GM12878 (cell line): ENCODE measurements at regions not wholly inside any gene's neighbourhood (a gene's known extent, or its start where the extent isn't known, plus 50 kb on each side); places are given as distances from the start of the nearest gene placed in this dataset.

Source experiments
- ATAC-seq: fragments of 200-7000 bp; cut with Tn5 transposase; 3 replicates; pipeline ENCODE4 v1.9.1; 2020; ENCODE audit warnings: mild to moderate bottlenecking, moderate library complexity
- BruUV-seq: library from RNA; stranded (reverse); fragments of 400-500 nt; replicated peaks from 2 replicates; lab custom pipeline; 2021; lab: Mats Ljungman, UMichigan
- CTCF ChIA-PET: fragments of 300-600 bp; sonication (Branson Sonifier 250); formaldehyde crosslinking; extraction: SDS; loops from one replicate; lab custom pipeline; 2021; ENCODE audit warnings: inconsistent platforms; lab: Yijun Ruan, JAX
- POLR2A ChIA-PET: fragments of 350-600 bp; formaldehyde crosslinking; extraction: SDS; loops from one replicate; lab custom pipeline; 2021; ENCODE audit warnings: inconsistent platforms; lab: Charles Lee
- RAD21 ChIA-PET: fragments of 300-600 bp; sonication (Branson Sonifier 250); formaldehyde crosslinking; loops from one replicate; lab custom pipeline; 2023; ENCODE audit warnings: antibody characterized with exemption; ENCODE audit not compliant: unreplicated experiment; lab: Charles Lee
- SMC1A ChIA-PET: fragments of 300-600 bp; sonication (Branson Sonifier 250); formaldehyde crosslinking; loops from one replicate; lab custom pipeline; 2023; ENCODE audit not compliant: unreplicated experiment, uncharacterized antibody; lab: Charles Lee
- DNase-seq: peaks from one replicate; pipeline ENCODE4 v3.0.0-alpha.2; 2011; ENCODE audit warnings: low read depth, low spot score
- FAIRE-seq: peaks from 3 replicates; lab custom pipeline; 2011; peaks lifted over from hg19 to GRCh38; lab: Jason Lieb, UNC
- H2AFZ ChIP-seq: 2 replicates; pipeline ENCODE4 v1.6.0; 2011; ENCODE audit warnings: low read depth, low read length, control low read depth; ENCODE audit not compliant: control insufficient read depth
- H3K27ac ChIP-seq: 2 replicates; pipeline ENCODE4 v1.5.1; 2011; ENCODE audit warnings: control low read depth; ENCODE audit not compliant: control insufficient read depth, insufficient read depth
- H3K27me3 ChIP-seq, 2 experiments: replicated peaks in 1 of 2; 2 replicates each; pipeline versions ENCODE4 v1.6.0 to v1.6.1; 2011; ENCODE audit warnings: low read length in 1 of 2; ENCODE audit not compliant: control insufficient read depth in 2 of 2, insufficient read depth in 2 of 2
- H3K36me3 ChIP-seq, 2 experiments: 2 replicates each; pipeline ENCODE4 v1.5.1; 2011; ENCODE audit warnings: low read length in 1 of 2; ENCODE audit not compliant: control insufficient read depth in 2 of 2, insufficient read depth in 2 of 2
- H3K4me1 ChIP-seq: 2 replicates; pipeline ENCODE4 v1.6.1; 2011; ENCODE audit warnings: mild to moderate bottlenecking, low read length, moderate library complexity, mixed read lengths; ENCODE audit not compliant: control insufficient read depth, insufficient read depth
- H3K4me2 ChIP-seq: 2 replicates; pipeline ENCODE4 v1.6.0; 2011; ENCODE audit warnings: control low read depth; ENCODE audit not compliant: control insufficient read depth, insufficient read depth
- H3K4me3 ChIP-seq: fragments of 200-600 bp; sonication (generic); 2 replicates; pipeline ENCODE4 v1.5.1; 2016
- H3K79me2 ChIP-seq: 2 replicates; pipeline ENCODE4 v1.6.0; 2011; ENCODE audit warnings: low read length; ENCODE audit not compliant: control insufficient read depth, insufficient read depth
- H3K9ac ChIP-seq: 2 replicates; pipeline ENCODE4 v1.8.0; 2011; ENCODE audit warnings: low read length, control low read depth, mixed read lengths; ENCODE audit not compliant: control insufficient read depth, insufficient read depth
- H3K9me3 ChIP-seq: replicated peaks from 3 replicates; pipeline ENCODE4 v1.5.1; 2011; ENCODE audit warnings: mild to moderate bottlenecking, low read length; ENCODE audit not compliant: control insufficient read depth, insufficient read depth
- H4K20me1 ChIP-seq: 2 replicates; pipeline ENCODE4 v1.6.0; 2011; ENCODE audit not compliant: control insufficient read depth, insufficient read depth
- CEBPB ChIP-seq, 2 experiments: fragments of 150-350 bp in 1 of 2; IDR thresholded peaks; 2 replicates each; pipeline ENCODE4 v1.6.1; 2012 to 2014; ENCODE audit warnings: low read depth in 2 of 2, low read length in 2 of 2, borderline replicate concordance in 1 of 2, inconsistent platforms in 1 of 2
- CEBPZ ChIP-seq: fragments of 150-350 bp; IDR thresholded peaks from 2 replicates; pipeline ENCODE4 v1.6.1; 2016; ENCODE audit warnings: low read depth, low read length
- CHD1 ChIP-seq: IDR thresholded peaks from 2 replicates; pipeline ENCODE4 v1.6.1; 2012; ENCODE audit warnings: low read depth, low read length, improper control_type of control experiment
- IRF4 ChIP-seq: IDR thresholded peaks from 2 replicates; pipeline ENCODE4 v1.6.1; 2011; ENCODE audit warnings: low read depth, low read length
- NR2C2 ChIP-seq: IDR thresholded peaks from 2 replicates; pipeline ENCODE4 v1.6.1; 2011; ENCODE audit warnings: borderline replicate concordance, low read depth; ENCODE audit not compliant: control insufficient read depth, insufficient read length
- POU2F2 ChIP-seq: IDR thresholded peaks from 3 replicates; pipeline ENCODE4 v1.6.1; 2011; ENCODE audit warnings: low read depth, mild to moderate bottlenecking, low read length, borderline replicate concordance
- PRDM15 ChIP-seq: fragments of 450-650 bp; formaldehyde crosslinking; IDR thresholded peaks from 2 replicates; pipeline ENCODE4 v1.4.0; 2020; ENCODE audit warnings: mild to moderate bottlenecking, moderate library complexity
- REST ChIP-seq: IDR thresholded peaks from 2 replicates; pipeline ENCODE4 v1.6.1; 2012; ENCODE audit warnings: mild to moderate bottlenecking, low read depth, low read length
- STAT3 ChIP-seq: IDR thresholded peaks from 2 replicates; pipeline ENCODE4 v1.6.1; 2011; ENCODE audit warnings: low read depth, low read length, improper control_type of control experiment
- SUZ12 ChIP-seq: fragments of 200-600 bp; sonication (generic); IDR thresholded peaks from one replicate; pipeline ENCODE4 v1.6.1; 2018; ENCODE audit warnings: antibody characterized with exemption, mild to moderate bottlenecking; ENCODE audit not compliant: unreplicated experiment
- TCF3 ChIP-seq: IDR thresholded peaks from 2 replicates; pipeline ENCODE4 v1.6.1; 2012; ENCODE audit warnings: low read depth, mild to moderate bottlenecking, low read length, borderline replicate concordance; ENCODE audit not compliant: insufficient read depth
- USF1 ChIP-seq: IDR thresholded peaks from 2 replicates; pipeline ENCODE4 v1.6.1; 2011; ENCODE audit warnings: borderline replicate concordance, low read depth, mild to moderate bottlenecking, moderate library complexity, mixed read lengths, low read length; ENCODE audit not compliant: insufficient read depth; ENCODE audit errors: extremely low read length
- ZSCAN29 ChIP-seq: fragments of 450-650 bp; IDR thresholded peaks from 2 replicates; pipeline ENCODE4 v1.6.1; 2017; ENCODE audit warnings: mild to moderate bottlenecking, moderate library complexity
- WGBS: methylation state at CpG from one replicate; pipeline ENCODE4 v1.1.6; 2016; ENCODE audit warnings: low lambda C conversion rate; ENCODE audit not compliant: insufficient replicate concordance, insufficient coverage; ENCODE audit errors: missing lambda C conversion rate; 5-methylcytosine and 5-hydroxymethylcytosine counted together
- in situ Hi-C: fragments of 300-500 bp; cut with MboI; formaldehyde crosslinking; loops from 9 replicates; pipeline ENCODE4 v1.14.3; 2018; ENCODE audit warnings: mixed read lengths
- intact Hi-C: fragments of 100-400 bp; cut with micrococcal nuclease; formaldehyde crosslinking; loops from one replicate; pipeline ENCODE4 v1.14.2; 2022; ENCODE audit not compliant: unreplicated experiment

GRCh38 chr10:130958003-130958402 is 353.5 kb downstream of the TCERG1L start:
- 8% methylated on average over 6 of the region's 6 CpGs for WGBS
- no TSS peak for BruUV-seq
- DNase-seq, result no peak
- no peak overlapping the region for H3K9ac ChIP-seq
- H3K27me3 ChIP-seq, result no peaks in the 10 kb centered on the region
- H3K4me2 ChIP-seq, result no peak overlapping the region
- no peaks in the 10 kb centered on the region for H3K9me3 ChIP-seq
- H3K4me3 ChIP-seq, result no peak overlapping the region
- ChIA-PET POLR2A (no interaction called here), CTCF (no interaction called here), SMC1A (no interaction called here), RAD21 (no interaction called here)
- no peak overlapping the region for H2AFZ ChIP-seq
- H3K27ac ChIP-seq, result no peak overlapping the region
- no peak for ATAC-seq
- in situ Hi-C loops, result no loop called here
- no peaks in the 10 kb centered on the region for H4K20me1 ChIP-seq
- FAIRE-seq, result no peak
- intact Hi-C loops, result no loop called here
- H3K4me1 ChIP-seq, result no peaks in the 10 kb centered on the region
- no peaks in the 10 kb centered on the region for H3K36me3 ChIP-seq
- no peaks in the 10 kb centered on the region for H3K79me2 ChIP-seq
- no peak for TF ChIP-seq PRDM15 (CRISPR knock-in tag)
- no peak for TF ChIP-seq CHD1
- no peak for TF ChIP-seq REST
- TF ChIP-seq IRF4, result no peak
- TF ChIP-seq TCF3, result no peak
- TF ChIP-seq CEBPZ, result no peak
- no peak for TF ChIP-seq NR2C2
- no peak for TF ChIP-seq USF1
- TF ChIP-seq ZSCAN29, result no peak
- TF ChIP-seq STAT3, result no peak
- no peak for TF ChIP-seq SUZ12
- TF ChIP-seq POU2F2, result no peak
- no peak for TF ChIP-seq CEBPB (IDR thresholded peaks at IDR 0.05; ENCODE audit: borderline replicate concordance in 1 of 2, low read depth in 2 of 2, low read length in 2 of 2)
